Naive thymus-derived CD4-positive, alpha-beta T cell (primary cell): ENCODE measurements at regions not wholly inside any gene's neighbourhood (a gene's known extent, or its start where the extent isn't known, plus 50 kb on each side); places are given as distances from the start of the nearest gene placed in this dataset.

Source experiments
- ATAC-seq: fragments of 150-1000 bp; cut with Tn5 transposase; 2 replicates; pipeline ENCODE4 v1.10.0; 2021; ENCODE audit warnings: mild to moderate bottlenecking, moderate library complexity
- CTCF ChIA-PET: fragments of 350-600 bp; sonication (Branson Sonifier 250); formaldehyde crosslinking; loops from one replicate; lab custom pipeline; 2021; ENCODE audit warnings: antibody characterized with exemption; lab: Charles Lee
- POLR2A ChIA-PET: fragments of 350-600 bp; sonication (Branson Sonifier 250); formaldehyde crosslinking; loops from one replicate; lab custom pipeline; 2021; ENCODE audit warnings: antibody characterized with exemption, inconsistent platforms; lab: Charles Lee
- DNase-seq, 9 donors: peaks; one replicate each; pipeline versions ENCODE4 v3.0.0 to v3.0.0-alpha.2; 2020 to 2022; ENCODE audit warnings: mixed read lengths in 1 of 9
- H3K27ac ChIP-seq: one replicate; pipeline ENCODE4 v1.7.0; 2013; ENCODE audit warnings: mild to moderate bottlenecking, low read depth, low read length, moderate library complexity
- H3K27me3 ChIP-seq, 2 donors: one replicate each; pipeline ENCODE4 v1.7.0; 2013; ENCODE audit warnings: low read length in 2 of 2, mild to moderate bottlenecking in 2 of 2, moderate library complexity in 2 of 2; ENCODE audit not compliant: control insufficient read depth in 2 of 2, insufficient read depth in 2 of 2
- H3K36me3 ChIP-seq, 3 experiments: 1 replicate in 2 of 3; 2 replicates in 1 of 3; pipeline ENCODE4 v1.7.0; 2013; ENCODE audit warnings: low read length in 3 of 3, mild to moderate bottlenecking in 3 of 3, moderate library complexity in 1 of 3; ENCODE audit not compliant: insufficient read depth in 3 of 3, control insufficient read depth in 2 of 3
- H3K4me1 ChIP-seq, 2 donors: one replicate each; pipeline ENCODE4 v1.7.0; 2013; ENCODE audit warnings: low read length in 2 of 2, mild to moderate bottlenecking in 2 of 2, moderate library complexity in 1 of 2; ENCODE audit not compliant: control insufficient read depth in 2 of 2, insufficient read depth in 2 of 2
- H3K4me3 ChIP-seq: 2 replicates; pipeline ENCODE4 v1.7.0; 2013; ENCODE audit warnings: mild to moderate bottlenecking, low read length
- H3K9me3 ChIP-seq, 3 experiments: 1 replicate in 2 of 3; 2 replicates in 1 of 3; pipeline ENCODE4 v1.7.0; 2013; ENCODE audit warnings: low read length in 3 of 3; ENCODE audit not compliant: control insufficient read depth in 2 of 3
- H3K27ac Mint-ChIP-seq, 9 donors: one replicate each; pipeline ENCODE4 v1.8.0; 2020 to 2022; ENCODE audit warnings: mixed read lengths in 9 of 9, mild to moderate bottlenecking in 8 of 9, moderate library complexity in 5 of 9, inconsistent platforms in 2 of 9
- H3K27me3 Mint-ChIP-seq, 5 donors: one replicate each; pipeline ENCODE4 v1.8.0; 2021 to 2022; ENCODE audit warnings: mixed read lengths in 5 of 5, mild to moderate bottlenecking in 1 of 5
- H3K36me3 Mint-ChIP-seq, 5 donors: one replicate each; pipeline ENCODE4 v1.8.0; 2020 to 2022; ENCODE audit warnings: mixed read lengths in 5 of 5, mild to moderate bottlenecking in 3 of 5, inconsistent platforms in 1 of 5
- H3K4me1 Mint-ChIP-seq, 7 donors: one replicate each; pipeline ENCODE4 v1.8.0; 2020 to 2022; ENCODE audit warnings: mixed read lengths in 7 of 7, mild to moderate bottlenecking in 3 of 7, inconsistent platforms in 1 of 7
- H3K4me3 Mint-ChIP-seq, 10 donors: one replicate each; pipeline ENCODE4 v1.8.0; 2020 to 2022; ENCODE audit warnings: mild to moderate bottlenecking in 10 of 10, mixed read lengths in 10 of 10, moderate library complexity in 6 of 10, inconsistent platforms in 2 of 10
- H3K9me3 Mint-ChIP-seq, 11 donors: one replicate each; pipeline ENCODE4 v1.8.0; 2020 to 2022; ENCODE audit warnings: mixed read lengths in 11 of 11, mild to moderate bottlenecking in 4 of 11, inconsistent platforms in 1 of 11, moderate library complexity in 1 of 11
- intact Hi-C, 2 donors: fragments of 100-400 bp; cut with micrococcal nuclease; formaldehyde crosslinking; loops; one replicate each; pipeline ENCODE4 v1.15.1; 2023

- Histone ChIP-seq H3K36me3 (no peaks in the 10 kb centered on the region), H3K27ac (no peak overlapping the region), H3K9me3 (no peaks in the 10 kb centered on the region), H3K4me1 (no peaks in the 10 kb centered on the region), H3K4me3 (no peak overlapping the region), H3K27me3 (peaks cover 0 to 3% of the 10 kb centered on the region in 2 donors)
- POLR2A ChIA-PET = no interaction called here
- Mint-ChIP-seq H3K4me1 (peaks cover 0 to 1% (median 0%) of the 10 kb centered on the region in 7 donors), H3K27ac (no peak overlapping the region), H3K27me3 (peaks cover 2 to 35% (median 24%) of the 10 kb centered on the region in 5 donors), H3K9me3 (peaks cover 0 to 2% (median 0%) of the 10 kb centered on the region in 11 donors), H3K36me3 (no peaks in the 10 kb centered on the region), H3K4me3 (no peak overlapping the region)
- intact Hi-C loops = no loop called here
- no peak for DNase-seq
- CTCF ChIA-PET = no interaction called here
- ATAC-seq = no peak
Measured at GRCh38 chr1:30522031-30523004, 201.1 kb downstream of the MATN1 start.

GRCh38 chr1:30521261-30521865, 202.0 kb downstream of the MATN1 start:
- no peak for ATAC-seq
- H3K27ac Mint-ChIP-seq = no peak overlapping the region
- H3K4me3 ChIP-seq = no peak overlapping the region
- DNase-seq = no peak
- no peaks in the 10 kb centered on the region for H3K9me3 ChIP-seq
- ChIA-PET CTCF (no interaction called here), POLR2A (no interaction called here)
- peaks cover 2 to 33% (median 22%) of the 10 kb centered on the region in 5 donors for H3K27me3 Mint-ChIP-seq
- no peak overlapping the region for H3K4me3 Mint-ChIP-seq
- no peaks in the 10 kb centered on the region for H3K36me3 Mint-ChIP-seq
- no peak overlapping the region for H3K27ac ChIP-seq
- H3K4me1 Mint-ChIP-seq = peaks cover 0 to 1% (median 0%) of the 10 kb centered on the region in 7 donors
- H3K36me3 ChIP-seq = no peaks in the 10 kb centered on the region
- H3K9me3 Mint-ChIP-seq = peaks cover 0 to 2% (median 0%) of the 10 kb centered on the region in 11 donors
- H3K27me3 ChIP-seq = peaks cover 0 to 3% of the 10 kb centered on the region in 2 donors
- intact Hi-C loops = no loop called here
- H3K4me1 ChIP-seq = no peaks in the 10 kb centered on the region

- intact Hi-C loops = no loop called here
- Histone ChIP-seq H3K27ac (no peak overlapping the region), H3K4me3 (no peak overlapping the region), H3K36me3 (no peaks in the 10 kb centered on the region), H3K27me3 (peaks cover 0 to 3% of the 10 kb centered on the region in 2 donors), H3K4me1 (no peaks in the 10 kb centered on the region), H3K9me3 (no peaks in the 10 kb centered on the region)
- ATAC-seq = no peak
- no peak for DNase-seq
- Mint-ChIP-seq H3K27ac (no peak overlapping the region), H3K4me3 (no peak overlapping the region), H3K4me1 (peaks cover 0 to 1% (median 0%) of the 10 kb centered on the region in 7 donors), H3K36me3 (no peaks in the 10 kb centered on the region), H3K27me3 (peaks cover 2 to 29% (median 20%) of the 10 kb centered on the region in 5 donors), H3K9me3 (peaks cover 0 to 2% (median 0%) of the 10 kb centered on the region in 11 donors)
- POLR2A ChIA-PET = no interaction called here
- CTCF ChIA-PET = no interaction called here
Measured at GRCh38 chr1:30520476-30520875, 202.9 kb downstream of the MATN1 start.

- Mint-ChIP-seq H3K4me3 (no peak overlapping the region), H3K27ac (no peak overlapping the region), H3K9me3 (peaks cover 0 to 2% (median 0%) of the 10 kb centered on the region in 11 donors), H3K27me3 (peaks cover 2 to 34% (median 17%) of the 10 kb centered on the region in 5 donors), H3K36me3 (no peaks in the 10 kb centered on the region), H3K4me1 (no peaks in the 10 kb centered on the region)
- no peak overlapping the region for H3K27ac ChIP-seq
- ChIA-PET CTCF (no interaction called here), POLR2A (no interaction called here)
- no peak for ATAC-seq
- peaks cover 0 to 3% of the 10 kb centered on the region in 2 donors for H3K27me3 ChIP-seq
- H3K36me3 ChIP-seq = no peaks in the 10 kb centered on the region
- no peaks in the 10 kb centered on the region for H3K4me1 ChIP-seq
- no peak overlapping the region for H3K4me3 ChIP-seq
- intact Hi-C loops = no loop called here
- no peaks in the 10 kb centered on the region for H3K9me3 ChIP-seq
- DNase-seq = no peak
Measured at GRCh38 chr1:30519201-30519763, 204.1 kb downstream of the MATN1 start.

DNA sequence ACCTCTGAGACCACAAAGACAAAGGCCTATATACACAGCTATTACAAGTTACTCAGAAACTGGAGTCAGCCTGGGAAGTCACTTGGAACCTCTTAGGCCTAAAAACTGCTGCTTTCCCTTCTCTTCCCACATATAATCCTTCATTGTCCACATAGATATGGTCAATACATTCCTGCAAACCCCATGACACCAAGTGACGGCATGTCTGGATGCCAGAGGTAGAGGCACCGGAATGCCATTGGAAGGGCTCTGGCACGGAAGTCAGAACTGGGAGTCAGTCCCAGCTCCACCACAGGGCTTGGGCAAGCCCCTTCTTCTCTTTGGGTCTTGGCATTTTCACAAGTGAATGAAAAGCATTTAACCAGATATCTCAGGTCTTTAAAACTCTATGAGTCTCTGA, 204.7 kb downstream of the MATN1 start:
- Mint-ChIP-seq H3K4me1 (no peaks in the 10 kb centered on the region), H3K27me3 (peaks cover 2 to 34% (median 21%) of the 10 kb centered on the region in 5 donors), H3K36me3 (no peaks in the 10 kb centered on the region), H3K4me3 (no peak overlapping the region), H3K9me3 (peaks cover 0 to under 1% (median 0%) of the 10 kb centered on the region in 11 donors), H3K27ac (no peak overlapping the region)
- ATAC-seq (no peak), DNase-seq (no peak)
- Histone ChIP-seq H3K27ac (no peak overlapping the region), H3K4me1 (no peaks in the 10 kb centered on the region), H3K36me3 (no peaks in the 10 kb centered on the region), H3K9me3 (no peaks in the 10 kb centered on the region), H3K27me3 (peaks cover 0 to 3% of the 10 kb centered on the region in 2 donors), H3K4me3 (no peak overlapping the region)
- ChIA-PET POLR2A (no interaction called here), CTCF (no interaction called here)
- intact Hi-C loops = no loop called here

DNA sequence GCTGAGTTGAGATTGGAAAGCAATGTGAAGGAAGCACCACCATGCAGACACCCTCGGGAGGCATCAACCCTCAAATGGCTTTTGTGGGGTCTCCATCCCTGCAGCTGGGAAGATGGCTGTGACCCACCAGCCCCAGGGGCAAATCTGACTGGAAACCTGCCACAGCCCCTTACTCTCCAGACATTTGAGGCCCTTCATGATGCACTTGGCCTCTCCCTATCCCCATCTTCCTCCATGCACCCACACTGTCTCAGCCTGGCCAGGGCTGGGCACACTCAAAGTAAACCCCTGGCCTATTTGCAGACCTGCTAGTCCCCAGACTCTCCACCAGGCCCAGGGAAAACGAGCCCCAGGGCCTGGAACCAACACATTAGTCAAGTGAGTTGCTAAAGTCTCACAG, 205.2 kb downstream of the MATN1 start:
- Histone ChIP-seq H3K4me1 (no peaks in the 10 kb centered on the region), H3K27me3 (peaks cover 0 to 3% of the 10 kb centered on the region in 2 donors), H3K9me3 (no peaks in the 10 kb centered on the region), H3K27ac (no peak overlapping the region), H3K36me3 (no peaks in the 10 kb centered on the region), H3K4me3 (no peak overlapping the region)
- ChIA-PET CTCF (no interaction called here), POLR2A (no interaction called here)
- no peaks in the 10 kb centered on the region for H3K36me3 Mint-ChIP-seq
- H3K27ac Mint-ChIP-seq = no peak overlapping the region
- ATAC-seq (no peak), DNase-seq (no peak)
- no peaks in the 10 kb centered on the region for H3K9me3 Mint-ChIP-seq
- no peak overlapping the region for H3K4me3 Mint-ChIP-seq
- H3K4me1 Mint-ChIP-seq = no peaks in the 10 kb centered on the region
- H3K27me3 Mint-ChIP-seq = peaks cover 2 to 33% (median 23%) of the 10 kb centered on the region in 5 donors
- intact Hi-C loops = no loop called here
